Activated CD4-positive, alpha-beta memory T cell treated with anti-CD3 and anti-CD28 coated beads for 36 hours (primary cell): ENCODE measurements at regions not wholly inside any gene's neighbourhood (a gene's known extent, or its start where the extent isn't known, plus 50 kb on each side); places are given as distances from the start of the nearest gene placed in this dataset.

Experiments used
- CTCF ChIA-PET: fragments of 350-600 bp; sonication (Branson Sonifier 250); formaldehyde crosslinking; loops from one replicate; lab custom pipeline; 2021; ENCODE audit warnings: antibody characterized with exemption, inconsistent platforms; lab: Charles Lee
- POLR2A ChIA-PET: fragments of 350-600 bp; sonication (Branson Sonifier 250); formaldehyde crosslinking; loops from one replicate; lab custom pipeline; 2021; ENCODE audit warnings: antibody characterized with exemption; lab: Charles Lee
- DNase-seq: peaks from one replicate; pipeline ENCODE4 v3.0.0-alpha.2; 2020
- H3K27ac Mint-ChIP-seq: one replicate; pipeline ENCODE4 v1.8.0; 2021; ENCODE audit warnings: mixed read lengths
- H3K27me3 Mint-ChIP-seq: one replicate; pipeline ENCODE4 v1.8.0; 2021; ENCODE audit warnings: mixed read lengths
- H3K36me3 Mint-ChIP-seq: one replicate; pipeline ENCODE4 v1.8.0; 2021; ENCODE audit warnings: mixed read lengths
- H3K4me1 Mint-ChIP-seq: one replicate; pipeline ENCODE4 v1.8.0; 2021; ENCODE audit warnings: low read depth, mixed read lengths
- H3K4me3 Mint-ChIP-seq: one replicate; pipeline ENCODE4 v1.8.0; 2021; ENCODE audit warnings: mild to moderate bottlenecking, mixed read lengths
- H3K9me3 Mint-ChIP-seq: one replicate; pipeline ENCODE4 v1.8.0; 2021; ENCODE audit warnings: mixed read lengths
- intact Hi-C: fragments of 100-400 bp; cut with micrococcal nuclease; formaldehyde crosslinking; loops from one replicate; pipeline ENCODE4 v1.15.1; 2023

DNA sequence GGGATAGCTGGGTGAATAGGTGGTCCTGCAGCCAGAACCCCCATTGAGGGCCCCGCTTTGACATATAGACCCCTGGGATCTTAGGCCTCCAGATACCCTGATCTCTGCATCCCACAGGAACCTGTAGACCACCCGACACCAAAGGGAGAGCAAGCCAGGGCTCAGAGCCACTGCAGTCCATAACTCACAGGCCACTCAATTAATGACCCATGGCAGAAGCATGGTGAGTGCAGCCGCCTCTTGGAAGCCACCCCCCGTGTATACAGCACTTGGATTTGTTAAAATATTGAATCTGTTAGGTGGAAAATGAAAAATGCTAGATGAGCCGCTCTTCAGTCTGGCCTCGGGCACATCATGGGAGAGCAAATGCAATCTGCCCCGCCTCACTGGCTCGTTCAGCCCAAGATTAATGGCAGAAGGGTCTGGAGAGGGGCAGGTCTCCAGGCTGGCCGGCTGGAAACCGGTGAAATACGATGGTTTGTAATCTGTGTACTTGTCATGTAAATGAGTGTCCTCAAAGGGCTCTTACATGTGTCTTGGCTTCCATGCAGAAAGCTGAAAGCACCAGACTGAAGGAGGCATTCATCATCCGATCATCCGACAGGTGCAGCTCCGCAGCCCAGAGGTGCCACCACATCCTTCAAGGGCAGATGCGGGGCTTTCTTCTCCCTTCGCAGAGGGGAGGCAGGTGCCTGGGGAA, 111.3 kb downstream of the OLFM1 start:
- H3K36me3 Mint-ChIP-seq, result no peaks in the 10 kb centered on the region
- H3K4me3 Mint-ChIP-seq, result no peak overlapping the region
- H3K27me3 Mint-ChIP-seq, result peaks cover 9% of the 10 kb centered on the region
- H3K4me1 Mint-ChIP-seq, result no peaks in the 10 kb centered on the region
- CTCF ChIA-PET, result no interaction called here
- DNase-seq, result no peak
- no peak overlapping the region for H3K27ac Mint-ChIP-seq
- POLR2A ChIA-PET, result no interaction called here
- no peaks in the 10 kb centered on the region for H3K9me3 Mint-ChIP-seq
- intact Hi-C loops, result no loop called here

DNA sequence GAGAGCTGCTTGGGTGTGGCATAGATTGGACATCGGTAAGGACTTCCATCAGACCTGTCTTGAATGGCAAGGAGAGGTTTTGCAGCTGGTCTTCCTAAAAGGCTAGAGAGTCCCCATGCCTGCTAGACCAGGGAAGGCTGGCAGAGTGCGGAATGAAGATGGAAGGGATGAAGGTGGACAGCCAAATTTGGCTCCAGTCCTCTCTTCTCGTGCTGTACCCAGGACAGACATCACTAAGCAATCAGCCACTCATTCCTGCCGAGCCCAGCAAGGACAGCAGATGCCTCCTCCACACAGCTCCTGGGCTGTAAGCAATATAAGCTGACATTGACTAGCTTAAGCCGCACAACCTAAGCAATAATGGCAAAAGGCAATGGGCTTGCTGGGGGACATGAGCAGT, 112.0 kb downstream of the OLFM1 start:
- no peak for DNase-seq
- H3K4me3 Mint-ChIP-seq, result no peak overlapping the region
- H3K9me3 Mint-ChIP-seq, result no peaks in the 10 kb centered on the region
- H3K36me3 Mint-ChIP-seq, result no peaks in the 10 kb centered on the region
- ChIA-PET CTCF (no interaction called here), POLR2A (no interaction called here)
- no peaks in the 10 kb centered on the region for H3K4me1 Mint-ChIP-seq
- intact Hi-C loops, result no loop called here
- H3K27me3 Mint-ChIP-seq, result peaks cover 9% of the 10 kb centered on the region
- H3K27ac Mint-ChIP-seq, result no peak overlapping the region

DNA sequence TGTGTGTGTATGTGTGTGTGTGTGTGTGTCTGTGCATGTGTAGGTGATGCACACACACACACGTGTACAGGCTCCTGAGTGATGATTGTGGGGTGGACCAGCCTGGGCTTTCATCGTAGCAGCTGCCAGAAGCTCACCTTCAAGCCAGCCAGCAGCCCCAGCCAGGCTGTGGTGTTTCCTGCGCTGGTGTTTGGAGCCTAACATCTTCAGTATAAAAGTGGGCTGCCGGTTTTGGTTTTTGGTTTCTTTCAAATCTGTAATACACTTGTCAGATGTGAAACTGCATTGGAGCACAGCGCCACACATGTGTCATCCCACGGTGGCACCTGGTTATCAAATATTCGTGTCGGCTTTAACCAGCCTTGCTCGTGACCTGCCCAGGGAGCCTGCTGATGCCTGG, 114.2 kb downstream of the OLFM1 start:
- Mint-ChIP-seq H3K4me3 (no peak overlapping the region), H3K27ac (no peak overlapping the region), H3K27me3 (peaks cover 9% of the 10 kb centered on the region), H3K36me3 (no peaks in the 10 kb centered on the region), H3K9me3 (no peaks in the 10 kb centered on the region), H3K4me1 (no peaks in the 10 kb centered on the region)
- POLR2A ChIA-PET, result no interaction called here
- no peak for DNase-seq
- CTCF ChIA-PET, result no interaction called here
- intact Hi-C loops, result no loop called here

DNA sequence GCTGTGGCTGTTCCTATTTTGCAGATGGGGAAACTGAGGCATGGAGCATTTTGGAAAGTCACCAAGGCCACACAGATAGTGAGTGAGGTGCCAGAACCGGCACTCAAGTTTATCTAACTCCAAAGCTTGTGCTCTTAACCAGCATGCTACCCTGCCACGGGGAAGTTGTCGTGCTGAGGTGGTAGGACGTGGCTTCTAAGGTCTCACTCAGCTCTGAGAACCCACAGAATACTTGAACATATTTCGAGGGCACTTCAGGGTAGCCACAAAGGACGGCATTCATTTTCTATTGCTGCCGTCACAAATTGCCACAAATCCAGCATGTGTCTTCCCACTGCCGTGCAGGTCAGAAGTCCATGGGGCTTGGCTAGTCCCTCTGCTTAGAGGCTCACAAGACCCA, 116.7 kb downstream of the OLFM1 start:
- peaks cover 4% of the 10 kb centered on the region for H3K27me3 Mint-ChIP-seq
- intact Hi-C loops, result no loop called here
- no peaks in the 10 kb centered on the region for H3K36me3 Mint-ChIP-seq
- POLR2A ChIA-PET, result no interaction called here
- no peak overlapping the region for H3K4me3 Mint-ChIP-seq
- DNase-seq, result no peak
- CTCF ChIA-PET, result no interaction called here
- H3K4me1 Mint-ChIP-seq, result no peaks in the 10 kb centered on the region
- no peaks in the 10 kb centered on the region for H3K9me3 Mint-ChIP-seq
- H3K27ac Mint-ChIP-seq, result no peak overlapping the region

DNA sequence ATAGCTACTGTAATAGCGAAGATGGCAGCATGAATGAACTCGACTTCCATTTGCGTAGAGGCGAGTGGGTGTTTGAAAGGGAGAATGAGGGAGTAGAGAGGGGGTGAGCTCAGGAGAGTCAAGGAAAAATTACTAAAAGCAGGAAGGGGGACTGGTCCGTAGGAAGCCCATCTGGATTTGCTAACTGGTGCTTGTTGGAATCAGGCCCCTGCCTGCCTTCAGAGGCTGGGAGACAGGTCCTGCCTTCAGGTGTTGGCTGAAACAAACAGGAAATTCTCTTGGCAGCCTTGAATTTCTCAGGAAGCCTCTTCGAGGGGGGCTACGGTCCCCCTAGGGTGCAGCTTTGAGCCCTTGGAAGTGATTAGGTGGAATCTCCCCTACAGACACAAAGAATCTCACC, 121.7 kb downstream of the OLFM1 start:
- no peaks in the 10 kb centered on the region for H3K4me1 Mint-ChIP-seq

DNA sequence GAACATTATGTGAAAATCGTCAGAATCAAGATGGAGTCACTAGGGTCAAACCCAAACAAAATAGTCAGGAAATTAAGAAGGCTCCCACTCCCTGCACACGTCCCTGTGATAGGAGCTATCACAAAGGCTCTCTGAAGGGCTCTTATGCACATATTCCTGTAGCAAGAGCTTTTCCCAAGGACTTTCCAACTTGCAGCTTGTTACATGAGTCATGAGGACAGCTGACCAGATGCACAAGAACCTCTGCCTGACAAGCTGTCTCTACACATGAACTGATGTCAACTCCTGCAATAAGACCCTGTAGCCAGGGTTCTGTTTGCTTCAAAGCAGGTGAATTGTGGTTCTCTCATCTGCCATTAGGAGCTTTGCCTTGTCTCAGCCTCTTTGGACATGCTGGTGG, 122.4 kb downstream of the OLFM1 start:
- peaks cover 13% of the 10 kb centered on the region for H3K9me3 Mint-ChIP-seq
- H3K36me3 Mint-ChIP-seq, result no peaks in the 10 kb centered on the region
- DNase-seq, result no peak
- peaks cover 2% of the 10 kb centered on the region for H3K27me3 Mint-ChIP-seq
- intact Hi-C loops, result no loop called here
- ChIA-PET POLR2A (no interaction called here), CTCF (no interaction called here)
- H3K27ac Mint-ChIP-seq, result no peak overlapping the region
- H3K4me3 Mint-ChIP-seq, result no peak overlapping the region
- H3K4me1 Mint-ChIP-seq, result no peaks in the 10 kb centered on the region

More for the DNA sequence above, 121.7 kb downstream of the OLFM1 start:
- DNase-seq, result no peak
- intact Hi-C loops, result no loop called here
- Mint-ChIP-seq H3K27ac (no peak overlapping the region), H3K4me3 (no peak overlapping the region), H3K36me3 (no peaks in the 10 kb centered on the region), H3K9me3 (peaks cover 13% of the 10 kb centered on the region), H3K27me3 (peaks cover 2% of the 10 kb centered on the region)
- ChIA-PET CTCF (no interaction called here), POLR2A (no interaction called here)

DNA sequence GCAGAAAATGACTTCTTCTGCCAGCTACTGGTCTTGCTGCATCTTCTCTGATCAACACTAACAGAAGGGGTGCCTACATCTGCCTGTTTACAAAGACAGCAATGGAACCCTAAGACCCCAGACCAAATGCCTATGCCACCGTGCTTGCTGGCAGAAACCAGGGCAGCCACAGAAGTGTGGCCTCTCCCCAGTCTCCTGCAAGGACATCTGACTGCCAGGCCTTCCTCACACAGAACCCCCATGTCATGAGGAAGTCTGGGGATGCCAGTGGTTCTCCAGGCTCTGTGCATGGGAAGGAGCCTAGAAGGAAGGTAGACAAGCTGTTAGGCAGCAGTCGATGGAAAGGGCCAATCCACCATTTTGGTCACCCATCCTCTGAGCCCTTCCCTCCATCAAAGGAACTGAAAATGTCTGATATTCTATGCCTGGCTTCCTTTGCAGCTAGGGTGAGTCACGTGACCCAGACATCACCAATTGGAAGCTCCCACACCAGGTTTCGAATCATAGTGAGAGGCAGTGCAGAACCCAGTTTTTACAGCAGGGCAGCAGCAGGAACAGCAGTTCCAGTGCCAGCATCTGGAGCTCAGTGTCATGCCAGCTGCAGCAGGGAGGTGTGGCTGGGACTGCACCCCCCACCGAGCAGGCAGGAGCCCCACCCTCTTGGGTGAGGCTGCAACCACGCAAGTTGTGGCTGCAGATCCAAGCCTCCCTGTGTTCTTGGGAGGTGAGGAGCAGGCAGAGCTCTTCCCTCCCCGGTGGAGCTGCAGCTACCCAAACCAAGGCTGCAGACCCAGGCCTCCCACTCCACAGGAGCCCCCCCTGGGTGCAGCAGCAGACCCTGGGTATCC, 123.4 kb downstream of the OLFM1 start:
- CTCF ChIA-PET, result no interaction called here
- no peak for DNase-seq
- POLR2A ChIA-PET, result no interaction called here
- Mint-ChIP-seq H3K27ac (no peak overlapping the region), H3K9me3 (peaks cover 13% of the 10 kb centered on the region), H3K27me3 (peaks cover 2% of the 10 kb centered on the region), H3K4me1 (no peaks in the 10 kb centered on the region), H3K4me3 (no peak overlapping the region), H3K36me3 (no peaks in the 10 kb centered on the region)
- intact Hi-C loops, result no loop called here

DNA sequence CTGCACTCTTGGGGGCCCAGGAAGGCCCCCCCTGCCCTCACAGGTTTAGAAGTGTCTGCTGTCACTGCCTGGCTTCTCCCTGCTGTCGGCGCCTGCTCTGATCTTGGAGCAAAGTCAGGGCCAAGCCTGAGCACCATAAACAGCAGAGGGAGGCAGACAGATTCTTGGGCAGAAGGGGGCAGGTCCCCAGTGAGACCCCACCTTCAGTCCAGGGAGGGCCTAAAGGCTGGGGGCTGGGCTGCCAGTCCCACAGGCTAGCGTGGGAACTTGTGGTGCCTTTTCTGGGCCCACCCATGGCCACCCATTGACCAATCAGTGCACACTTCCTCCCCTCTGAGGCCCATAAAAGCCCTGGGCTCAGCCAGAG, 124.0 kb downstream of the OLFM1 start:
- POLR2A ChIA-PET, result no interaction called here
- Mint-ChIP-seq H3K27ac (no peak overlapping the region), H3K4me1 (no peaks in the 10 kb centered on the region), H3K9me3 (peaks cover 13% of the 10 kb centered on the region), H3K36me3 (no peaks in the 10 kb centered on the region), H3K27me3 (peaks cover 2% of the 10 kb centered on the region), H3K4me3 (no peak overlapping the region)
- no peak for DNase-seq
- intact Hi-C loops, result no loop called here
- CTCF ChIA-PET, result no interaction called here

DNA sequence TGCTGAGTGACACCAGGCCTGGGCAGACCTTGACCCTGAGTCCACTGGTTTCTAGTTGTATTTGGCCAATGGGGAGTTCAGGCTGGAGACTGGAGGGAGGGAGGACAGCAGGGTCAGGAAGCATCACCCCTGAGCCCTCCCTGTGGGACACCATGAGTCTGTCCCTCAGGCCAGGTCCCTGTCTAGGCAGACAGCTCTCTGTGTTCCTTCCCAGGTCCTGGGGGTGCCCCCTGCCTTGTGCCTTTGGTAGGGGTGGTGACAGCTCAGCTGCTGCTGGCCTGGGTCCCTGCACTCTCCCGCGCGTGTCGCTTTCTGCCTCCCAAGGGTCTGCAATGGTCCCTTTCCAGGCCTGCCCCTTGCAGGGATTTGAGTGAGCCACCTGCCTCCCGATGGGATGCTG, 125.5 kb downstream of the OLFM1 start:
- DNase-seq, result no peak
- POLR2A ChIA-PET, result no interaction called here

DNA sequence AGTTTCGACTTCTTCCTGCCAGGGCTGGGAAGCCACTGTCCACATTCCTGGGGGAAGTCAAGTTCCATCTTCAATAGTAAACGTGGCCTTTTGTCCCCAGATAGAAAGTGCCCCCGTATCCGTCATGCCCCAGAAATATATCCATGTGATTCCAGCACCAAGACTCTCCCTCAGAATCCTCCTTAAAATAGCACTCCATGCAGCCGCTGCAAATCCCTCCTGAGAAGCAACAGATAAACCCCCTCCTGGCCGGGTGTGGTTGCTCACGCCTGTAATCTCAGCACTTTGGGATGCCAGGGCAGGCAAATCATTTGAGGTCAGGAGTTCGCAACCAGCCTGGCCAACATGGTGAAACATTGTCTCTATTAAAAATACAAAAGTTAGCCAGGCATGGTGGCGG, 126.1 kb downstream of the OLFM1 start:
- ChIA-PET CTCF (no interaction called here), POLR2A (no interaction called here)
- Mint-ChIP-seq H3K27me3 (peaks cover 7% of the 10 kb centered on the region), H3K27ac (no peak overlapping the region), H3K4me3 (no peak overlapping the region), H3K4me1 (no peaks in the 10 kb centered on the region), H3K9me3 (peaks cover 13% of the 10 kb centered on the region), H3K36me3 (no peaks in the 10 kb centered on the region)
- no peak for DNase-seq
- intact Hi-C loops, result no loop called here

More for the DNA sequence above, 125.5 kb downstream of the OLFM1 start:
- Mint-ChIP-seq H3K9me3 (peaks cover 13% of the 10 kb centered on the region), H3K4me1 (no peaks in the 10 kb centered on the region), H3K36me3 (no peaks in the 10 kb centered on the region), H3K4me3 (no peak overlapping the region), H3K27ac (no peak overlapping the region), H3K27me3 (peaks cover 7% of the 10 kb centered on the region)
- CTCF ChIA-PET, result no interaction called here
- intact Hi-C loops, result no loop called here

DNA sequence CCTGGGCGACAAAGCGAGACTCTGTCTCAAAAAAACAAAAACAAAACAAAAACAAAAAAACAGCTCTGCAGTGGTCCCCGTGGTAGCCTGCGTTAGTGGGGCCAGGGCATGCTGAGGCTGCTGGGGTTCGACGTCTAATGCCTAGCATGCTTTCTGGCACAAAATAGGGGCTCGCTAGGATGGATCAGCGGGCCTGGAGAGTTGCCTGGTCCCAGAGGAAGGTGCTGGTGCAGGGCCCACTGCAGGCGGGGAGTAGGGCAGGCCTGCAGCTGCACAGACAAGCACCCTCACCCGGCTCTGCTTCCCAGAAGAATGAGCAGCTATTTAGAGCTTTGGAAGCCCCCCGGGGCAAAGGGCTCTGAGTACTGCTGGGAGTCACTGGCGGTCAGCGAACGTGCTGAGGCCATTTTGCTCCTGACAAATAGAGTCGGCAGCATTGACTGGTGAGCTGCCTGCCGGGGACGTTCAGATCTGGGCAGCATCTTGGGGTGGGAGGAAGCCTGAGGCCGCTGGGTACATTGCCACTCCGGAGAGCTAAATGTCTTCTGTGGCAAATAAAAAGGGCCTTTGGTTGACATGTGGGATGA, 126.7 kb downstream of the OLFM1 start:
- ChIA-PET POLR2A (no interaction called here), CTCF (no interaction called here)
- Mint-ChIP-seq H3K4me3 (no peak overlapping the region), H3K36me3 (no peaks in the 10 kb centered on the region), H3K27me3 (peaks cover 7% of the 10 kb centered on the region), H3K27ac (no peak overlapping the region), H3K9me3 (peaks cover 13% of the 10 kb centered on the region), H3K4me1 (no peaks in the 10 kb centered on the region)
- intact Hi-C loops, result no loop called here
- DNase-seq, result no peak

DNA sequence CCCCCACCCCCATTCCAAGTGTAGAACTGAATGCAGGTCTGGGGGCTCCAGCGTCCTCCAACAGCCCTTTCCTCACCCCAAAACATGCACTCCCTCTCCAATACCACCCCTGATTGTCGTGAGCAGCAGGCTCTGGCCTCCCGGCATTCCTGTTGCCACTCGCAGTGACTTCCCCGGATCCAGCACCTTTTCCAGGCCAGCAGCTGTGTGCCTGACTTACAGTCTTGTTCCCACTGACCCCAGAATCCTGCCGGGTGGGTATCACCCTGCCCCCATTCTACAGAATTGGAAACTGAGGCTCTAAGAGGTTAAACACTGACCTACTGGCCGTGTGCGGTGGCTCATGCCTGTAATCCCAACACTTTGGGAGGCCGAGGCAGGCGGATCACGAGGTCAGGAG, 127.2 kb downstream of the OLFM1 start:
- intact Hi-C loops, result no loop called here
- no peaks in the 10 kb centered on the region for H3K36me3 Mint-ChIP-seq
- no peak overlapping the region for H3K4me3 Mint-ChIP-seq
- H3K4me1 Mint-ChIP-seq, result no peaks in the 10 kb centered on the region
- H3K27ac Mint-ChIP-seq, result no peak overlapping the region
- ChIA-PET POLR2A (no interaction called here), CTCF (no interaction called here)
- no peak for DNase-seq
- H3K27me3 Mint-ChIP-seq, result peaks cover 7% of the 10 kb centered on the region
- peaks cover 13% of the 10 kb centered on the region for H3K9me3 Mint-ChIP-seq
